GM04503 (cell line): ENCODE measurements at regions not wholly inside any gene's neighbourhood (a gene's known extent, or its start where the extent isn't known, plus 50 kb on each side); places are given as distances from the start of the nearest gene placed in this dataset.
A peak's percentile ranks its signal among the peaks of the same experiment; 100 is the strongest.
"Not testable (repeated sequence)": the region's sequence is repeated elsewhere in the genome, so short reads cannot be mapped to it uniquely, and the experiment has no call there.

Experiments
- DNase-seq: peaks from one replicate; pipeline ENCODE4 v3.0.0-alpha.2; 2012; ENCODE audit warnings: low read depth

DNA sequence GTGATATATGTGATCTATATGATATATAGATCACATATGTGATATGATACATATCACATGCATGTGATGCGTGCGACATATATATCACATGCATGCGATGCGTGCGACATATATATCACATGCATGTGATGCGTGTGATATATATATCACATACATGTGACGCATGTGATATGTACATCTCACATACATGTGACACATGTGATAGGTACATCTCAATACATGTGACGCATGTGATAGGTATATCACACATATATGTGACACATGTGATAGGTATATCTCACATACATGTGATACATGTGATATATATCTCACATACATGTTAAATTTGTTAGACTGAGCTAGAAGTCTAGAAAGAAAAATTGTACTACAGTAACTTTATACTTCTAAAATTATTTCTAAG lies 1095.9 kb downstream of the EFNA5 start:
- DNase-seq: no peak

DNA sequence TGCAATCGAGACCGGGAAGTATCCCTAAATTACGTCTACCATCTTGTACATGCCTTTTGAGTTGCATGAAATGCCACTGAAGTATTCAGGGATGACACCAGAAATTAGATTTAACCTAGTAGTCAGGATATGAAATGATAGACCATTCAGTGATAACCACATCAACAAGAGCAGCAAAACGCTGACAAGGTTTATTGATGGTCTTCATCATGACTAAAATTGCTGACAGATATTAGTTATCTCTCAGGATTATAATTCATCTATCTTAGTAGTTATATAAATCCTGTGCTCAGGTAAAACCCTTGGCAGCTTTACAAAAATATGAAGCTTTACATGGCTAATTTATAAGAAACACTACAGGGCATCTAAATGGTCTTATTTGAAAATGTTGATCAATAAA lies 1104.7 kb downstream of the EFNA5 start:
- DNase-seq: no peak

DNA sequence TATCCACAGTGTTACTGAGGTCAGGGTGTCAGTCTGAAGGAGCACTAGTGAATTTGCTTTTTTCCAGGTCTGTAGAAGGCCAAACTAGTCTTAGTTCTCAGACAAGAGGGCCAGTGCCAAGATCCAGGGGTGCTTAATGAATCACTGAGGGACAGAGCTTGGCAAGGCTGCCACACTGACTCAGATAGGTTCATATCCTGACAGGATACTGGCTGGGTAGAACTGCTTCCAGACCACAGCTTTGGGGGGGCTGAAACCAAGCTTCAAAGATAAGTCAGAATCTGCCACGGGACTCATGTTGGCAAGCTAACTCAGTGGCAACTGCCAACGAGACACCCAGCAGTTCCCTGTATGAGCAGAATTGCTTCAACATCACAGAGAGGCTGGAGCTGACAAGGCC lies 1125.4 kb downstream of the EFNA5 start:
- DNase-seq: no peak

DNA sequence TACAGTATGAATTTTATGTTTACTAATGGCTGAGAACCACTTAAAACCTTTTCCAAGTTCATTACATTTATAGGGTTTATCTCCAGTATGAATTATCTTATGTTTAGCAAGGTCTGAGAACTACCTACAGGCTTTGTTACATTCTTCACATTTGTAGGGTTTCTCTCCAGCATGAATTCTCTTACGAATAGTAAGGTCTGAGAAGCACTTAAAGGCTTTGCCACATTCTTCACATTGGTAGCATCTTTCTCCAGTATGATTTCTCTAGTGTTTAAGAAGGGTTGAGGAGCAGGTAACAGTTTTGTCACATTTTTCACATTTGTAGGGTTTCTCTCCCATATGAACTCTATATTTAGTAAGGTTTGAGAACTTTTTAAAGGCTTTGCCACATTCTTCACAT lies 1127.4 kb downstream of the EFNA5 start:
- no peak for DNase-seq

DNA sequence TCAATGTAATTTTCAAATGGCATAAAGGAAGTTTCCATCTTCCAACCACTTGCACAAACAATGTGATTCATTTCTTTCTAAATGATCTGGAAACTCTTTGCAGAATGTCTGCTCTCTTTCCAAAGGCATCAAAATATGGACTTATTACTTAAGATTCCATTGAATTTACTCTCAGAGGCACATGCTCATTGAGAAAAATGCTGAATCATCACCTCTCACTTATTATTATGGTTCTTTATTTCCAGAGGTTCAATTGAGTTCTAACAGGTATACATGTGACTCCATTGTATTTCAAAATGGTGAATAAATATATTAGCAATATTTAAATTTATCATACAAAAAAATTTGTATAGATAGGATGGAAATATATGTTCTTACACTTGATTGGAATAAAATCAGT lies 1140.6 kb downstream of the EFNA5 start:
- DNase-seq: no peak

DNA sequence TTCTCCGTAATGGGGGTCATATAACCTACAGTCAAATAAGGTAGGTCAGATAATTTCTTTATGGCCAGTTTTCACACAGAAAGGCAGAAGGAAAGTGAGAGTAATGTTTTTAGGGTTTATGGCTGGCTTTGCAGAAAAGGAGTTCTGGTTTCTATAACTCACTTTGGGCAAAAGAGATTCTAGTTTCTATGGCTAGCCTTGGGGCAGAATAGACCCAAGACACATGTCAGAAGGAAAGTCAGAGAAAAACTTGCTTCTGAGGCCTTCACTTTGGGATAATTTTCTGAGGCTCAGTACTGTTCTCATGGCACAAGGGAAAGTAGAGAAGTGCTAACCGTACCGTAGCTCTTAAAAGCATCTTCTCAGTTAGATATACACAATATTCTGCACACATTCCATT lies 1145.3 kb downstream of the EFNA5 start:
- no peak for DNase-seq

DNA sequence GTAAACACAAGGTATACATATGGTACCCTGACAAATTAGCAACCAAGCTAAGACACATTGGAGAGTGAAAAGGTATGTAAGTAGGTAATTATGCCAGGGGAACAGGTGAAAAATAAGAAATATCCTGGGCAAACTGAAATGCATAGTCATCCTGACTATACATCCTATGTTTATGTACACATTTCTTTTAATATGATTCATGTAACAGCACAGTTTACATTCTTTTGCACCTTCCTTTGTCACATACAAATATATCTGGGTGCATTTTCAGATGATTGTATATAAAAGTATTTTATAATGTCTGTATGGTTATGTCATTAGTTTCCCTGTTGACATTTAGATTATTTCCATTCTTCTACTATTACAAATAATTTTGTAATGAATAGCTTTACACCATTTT lies 1146.9 kb downstream of the EFNA5 start:
- DNase-seq: no peak

DNA sequence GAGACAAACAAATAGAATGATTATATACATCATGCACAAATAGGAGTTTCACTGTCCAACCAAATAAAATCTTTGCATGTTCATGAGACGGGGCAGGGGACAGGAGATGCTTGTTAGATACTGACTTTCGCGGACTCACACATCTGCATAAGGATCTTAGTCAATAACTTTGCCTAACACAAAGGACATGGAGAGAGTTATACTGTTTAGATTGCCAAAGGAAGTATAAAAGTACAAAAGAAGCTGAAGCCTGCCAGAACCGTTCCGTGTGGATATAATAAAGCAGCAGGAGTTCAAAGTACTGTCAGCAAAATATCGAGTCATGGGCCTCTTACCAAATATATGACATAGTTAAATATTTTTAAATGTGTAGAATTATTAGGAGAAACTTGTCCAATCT lies 1148.4 kb downstream of the EFNA5 start:
- no peak for DNase-seq

DNA sequence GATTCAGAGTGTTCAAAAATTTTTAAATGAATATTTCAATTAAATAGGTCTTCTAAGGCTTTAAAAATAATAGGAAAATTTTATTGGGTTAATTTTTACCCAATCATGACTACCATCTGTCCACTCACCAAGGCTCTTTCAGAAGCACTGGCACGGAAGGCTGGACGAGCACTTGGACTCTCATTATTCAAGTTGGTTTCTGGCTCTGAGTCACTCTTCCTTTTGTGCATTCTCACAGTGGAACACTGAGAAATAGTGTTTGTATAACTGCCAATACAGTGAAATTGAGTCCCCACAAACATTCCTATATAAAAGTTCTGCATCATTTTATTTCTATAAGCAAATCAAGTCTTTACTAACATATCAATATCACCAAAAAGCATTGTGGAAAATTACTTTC lies 1149.0 kb downstream of the EFNA5 start:
- DNase-seq: peak; percentile 15

DNA sequence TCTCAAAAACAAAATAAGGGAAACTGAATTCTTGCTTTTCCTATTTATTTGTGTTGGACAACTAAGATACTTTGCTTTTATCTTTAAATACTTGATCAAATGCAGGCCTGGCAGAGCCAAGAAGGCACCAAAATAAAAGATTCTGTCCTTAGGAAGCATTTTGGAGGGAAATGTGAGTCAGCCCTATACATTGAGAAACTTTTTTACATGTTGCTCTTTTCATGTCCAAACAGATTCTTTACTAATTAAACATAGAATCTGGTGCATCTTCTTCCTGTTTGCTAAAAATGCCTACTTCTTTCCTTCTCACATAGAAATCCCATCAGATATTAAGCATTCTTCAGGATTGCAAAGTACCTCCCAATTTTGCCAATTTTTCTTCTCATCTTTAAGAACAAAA lies 1160.4 kb downstream of the EFNA5 start:
- no peak for DNase-seq

DNA sequence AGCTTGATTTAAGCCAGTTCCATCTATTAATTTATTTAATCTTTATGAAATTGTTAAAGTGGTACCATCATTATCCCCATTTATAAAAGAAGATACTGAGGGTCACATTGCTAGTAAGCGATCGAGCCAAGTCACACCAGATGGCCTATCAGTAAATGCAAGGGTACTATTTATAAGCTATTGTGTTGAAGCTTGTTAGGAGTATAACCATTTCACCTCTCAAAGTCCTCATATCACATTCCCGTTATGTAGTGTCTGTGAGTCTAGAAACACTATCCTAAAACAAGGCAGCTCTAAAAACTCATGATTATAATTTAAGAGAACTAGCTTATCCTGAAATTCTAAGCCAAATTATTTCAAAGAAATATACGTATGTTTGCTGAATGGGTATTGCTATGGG lies 1161.8 kb downstream of the EFNA5 start:
- no peak for DNase-seq

DNA sequence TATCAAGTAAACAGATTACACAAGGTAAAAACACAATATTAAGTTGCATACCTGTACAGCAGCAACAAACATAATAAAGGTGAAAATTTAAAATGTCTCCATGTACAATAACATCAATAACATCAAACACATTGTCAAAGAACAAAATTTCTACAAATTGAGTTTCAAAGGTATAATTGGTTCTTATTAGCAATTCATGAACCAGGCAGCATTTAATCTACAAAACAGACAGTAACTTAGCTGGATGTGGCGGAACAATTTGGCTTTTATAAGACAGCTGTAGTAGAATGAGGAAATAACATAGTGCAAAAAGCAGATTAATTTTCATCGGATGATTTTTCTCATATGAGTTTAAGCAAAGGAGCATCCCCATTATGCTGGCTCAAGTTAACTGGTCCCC lies 1176.8 kb downstream of the EFNA5 start:
- DNase-seq: no peak

DNA sequence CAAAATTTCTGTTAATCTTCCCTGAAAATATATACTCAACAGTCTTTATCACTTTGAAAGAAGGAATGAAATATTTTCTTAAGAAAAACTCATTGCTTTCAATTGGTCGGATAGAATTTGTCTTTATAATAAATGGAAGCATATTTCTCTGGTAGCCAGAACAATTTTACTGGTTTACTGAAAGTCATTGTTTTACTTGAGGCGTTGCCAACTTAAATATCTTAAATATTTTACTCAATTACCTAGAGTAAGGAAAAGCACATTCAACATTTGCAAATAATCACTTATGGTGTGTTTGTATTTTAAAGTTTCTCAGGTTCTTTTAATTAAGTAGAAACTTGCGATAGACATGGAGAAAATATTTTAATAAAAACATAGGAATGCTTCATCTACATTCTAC lies 1181.7 kb downstream of the EFNA5 start:
- DNase-seq: no peak

DNA sequence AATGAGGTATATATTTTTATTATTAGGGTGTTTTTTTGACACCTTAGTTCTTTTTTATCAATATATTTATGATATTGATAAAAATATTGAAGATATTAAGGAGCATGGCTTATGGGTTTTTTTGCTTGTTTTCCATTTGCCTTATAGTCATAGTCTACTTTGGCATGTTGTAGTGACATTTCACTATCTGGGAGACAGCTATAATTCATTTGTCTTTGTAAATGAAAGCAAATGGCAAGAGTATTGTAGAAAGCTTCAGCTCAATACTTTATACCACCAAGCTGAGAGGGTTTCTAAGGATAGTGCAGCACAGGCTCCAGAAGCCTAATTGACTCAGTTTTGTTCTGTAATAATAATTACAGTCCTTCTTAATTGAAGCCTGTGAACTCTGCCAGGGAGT lies 1182.3 kb downstream of the EFNA5 start:
- no peak for DNase-seq

DNA sequence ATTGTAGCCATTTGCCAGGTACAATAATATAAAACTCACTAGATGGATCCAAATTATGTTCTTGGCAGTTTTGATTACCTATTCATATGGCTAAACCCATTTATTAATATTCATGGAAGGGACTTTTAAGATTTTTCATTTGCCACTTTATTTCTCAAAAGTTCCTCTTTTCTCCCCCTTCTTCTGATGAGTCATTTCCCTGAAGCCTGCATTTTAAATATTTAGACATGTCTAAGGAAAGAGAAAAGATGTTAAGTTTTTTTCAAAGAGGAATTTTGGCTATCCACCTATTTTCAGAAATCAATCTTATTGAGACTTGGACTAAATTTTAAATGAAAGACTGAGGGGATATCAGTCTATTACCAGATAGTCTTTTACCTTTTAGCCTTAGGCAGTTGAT lies 1189.4 kb downstream of the EFNA5 start:
- no peak for DNase-seq

DNA sequence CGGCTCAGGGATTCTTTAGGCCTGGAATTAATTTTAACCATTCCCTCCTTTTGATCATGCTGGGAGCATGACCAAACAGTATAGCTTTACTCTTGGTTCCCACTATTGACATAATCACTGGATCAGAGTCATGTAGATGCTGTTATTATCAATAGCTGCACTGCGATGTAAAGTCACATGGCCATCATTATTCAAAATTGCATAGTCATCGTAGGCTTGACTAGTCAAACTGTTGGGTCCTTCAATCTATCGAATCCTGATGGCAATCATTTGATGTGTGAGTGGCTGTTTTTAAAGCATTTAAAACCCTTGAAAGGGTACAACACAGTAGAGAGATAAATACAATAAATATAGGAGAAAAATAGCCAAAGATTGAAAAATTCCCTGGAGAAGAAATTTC lies 1194.1 kb downstream of the EFNA5 start:
- DNase-seq: no peak

DNA sequence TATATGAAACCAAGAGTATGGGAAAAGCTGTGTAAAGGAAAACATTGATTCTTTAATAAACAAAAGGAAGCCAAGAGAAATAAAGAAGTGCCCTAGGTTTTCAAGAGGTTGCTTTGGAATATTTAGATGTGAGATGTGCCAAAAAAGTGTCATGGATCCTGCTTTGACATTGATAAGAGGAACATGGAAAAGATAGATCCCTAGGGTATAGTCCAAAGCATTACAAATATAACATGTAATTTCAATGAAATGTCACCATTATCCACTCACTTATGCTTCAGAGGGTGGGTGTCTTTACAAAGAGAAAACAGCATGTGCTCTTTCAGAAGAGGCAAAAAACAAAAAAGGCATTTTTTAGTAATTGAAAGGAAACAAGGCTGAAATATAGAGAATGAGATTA lies 1196.7 kb downstream of the EFNA5 start:
- DNase-seq: no peak

DNA sequence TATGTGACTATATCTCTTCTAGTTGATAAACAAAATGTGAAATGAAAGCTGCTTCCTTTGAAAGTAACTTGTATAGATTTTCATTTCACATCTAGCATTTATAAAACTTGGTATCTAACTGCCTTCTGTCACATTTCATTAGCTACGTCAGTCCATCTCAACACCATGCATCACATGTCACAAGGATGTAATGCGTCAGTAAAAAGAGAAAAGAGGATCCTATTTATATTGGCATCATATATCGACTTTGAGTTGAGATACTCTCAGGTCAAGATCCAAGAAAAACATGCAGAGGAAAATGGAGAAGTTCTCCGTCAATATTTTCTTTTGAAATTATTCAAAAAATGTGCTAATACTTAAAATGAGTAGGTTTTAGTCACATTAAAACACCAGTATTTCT lies 1211.2 kb downstream of the EFNA5 start:
- DNase-seq: no peak

DNA sequence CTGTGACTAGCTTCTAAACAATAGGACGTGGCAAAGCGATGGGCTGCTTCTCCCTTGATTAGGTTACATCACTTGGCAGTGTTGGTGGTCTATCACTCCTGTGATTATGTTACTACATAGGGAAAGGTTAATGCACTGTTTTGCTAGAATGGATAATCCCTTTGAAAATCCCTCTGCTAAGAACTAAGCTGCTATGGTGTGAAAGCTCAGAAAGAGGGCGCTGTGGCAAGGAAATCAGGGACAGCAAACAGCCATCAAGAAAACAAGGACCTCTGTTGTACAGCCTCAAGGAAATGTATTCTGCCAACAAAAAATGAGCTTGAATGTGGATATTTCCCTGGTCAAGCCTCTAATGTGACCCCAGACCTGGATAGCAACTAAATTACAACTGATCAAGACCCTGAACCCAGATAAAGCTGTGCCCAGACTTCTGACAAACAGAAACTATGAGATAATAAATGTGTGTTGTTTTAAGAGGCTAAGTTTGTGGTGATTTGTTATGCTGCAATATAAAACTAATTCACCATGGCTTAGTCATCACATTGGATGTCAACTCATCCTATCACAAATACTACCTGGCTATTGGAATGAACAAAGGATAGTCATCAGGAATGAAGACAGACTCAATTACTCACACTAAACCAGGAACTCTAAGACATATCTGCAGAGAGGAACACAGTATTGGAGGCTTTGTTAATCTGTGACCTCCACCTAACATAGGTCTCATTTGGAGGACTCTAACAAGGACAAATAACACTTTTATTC lies 1215.9 kb downstream of the EFNA5 start:
- no peak for DNase-seq

DNA sequence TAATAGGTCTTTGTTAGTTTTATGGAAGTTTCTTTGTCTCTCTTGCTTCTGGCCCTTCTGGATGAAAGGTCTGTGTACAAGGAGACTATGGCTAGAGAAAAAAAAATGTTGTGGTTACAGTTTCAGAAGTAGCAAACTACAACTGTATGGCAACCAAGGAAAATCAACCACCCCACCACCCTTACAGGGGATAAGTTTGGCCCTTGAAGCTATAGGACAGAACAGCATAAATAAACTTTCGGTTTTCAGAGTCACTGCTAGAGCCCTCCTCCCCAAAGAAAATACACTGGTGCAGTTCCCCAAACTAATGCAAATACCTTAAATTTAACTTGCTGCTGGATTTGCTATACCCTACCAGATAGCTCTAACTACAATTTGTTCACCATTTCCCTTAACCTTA lies 1216.7 kb downstream of the EFNA5 start:
- DNase-seq: no peak

DNA sequence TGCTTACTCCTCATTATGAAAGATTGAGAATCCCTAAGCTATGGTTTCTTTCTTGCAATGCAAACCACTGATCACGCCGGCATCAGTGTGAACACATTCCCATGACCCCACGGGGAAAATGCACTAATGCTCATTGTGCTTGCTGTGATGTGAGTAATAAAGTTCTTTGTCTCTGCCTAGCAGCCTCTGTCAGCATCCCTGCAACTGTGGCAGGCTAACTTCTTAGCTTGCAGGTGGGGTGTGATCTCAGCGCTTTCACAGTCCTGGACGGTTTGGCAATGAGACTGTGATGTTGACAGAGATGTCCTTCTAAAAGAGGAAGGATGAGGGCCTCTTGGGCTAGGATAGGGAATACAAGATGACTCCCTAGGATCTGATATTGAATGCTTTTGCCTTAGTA lies 1218.7 kb downstream of the EFNA5 start:
- DNase-seq: no peak

DNA sequence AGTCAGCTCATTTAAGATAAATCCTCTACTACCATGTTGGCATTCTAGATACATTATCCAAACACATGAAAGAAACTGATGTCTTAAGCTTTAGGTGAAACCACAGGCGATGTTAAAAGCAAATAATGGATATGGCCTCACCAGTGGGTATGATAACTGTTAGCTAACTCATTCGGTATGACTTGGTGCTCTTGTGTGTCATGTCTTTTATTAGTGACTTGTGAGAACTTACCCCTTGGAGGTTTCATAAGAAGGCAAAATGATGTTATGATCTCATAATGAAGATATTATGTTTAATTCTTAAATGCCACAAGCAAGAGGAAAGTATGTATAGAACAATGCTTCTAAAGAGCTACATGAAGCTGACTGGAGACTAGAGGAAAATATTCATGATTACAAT lies 1227.0 kb downstream of the EFNA5 start:
- no peak for DNase-seq

DNA sequence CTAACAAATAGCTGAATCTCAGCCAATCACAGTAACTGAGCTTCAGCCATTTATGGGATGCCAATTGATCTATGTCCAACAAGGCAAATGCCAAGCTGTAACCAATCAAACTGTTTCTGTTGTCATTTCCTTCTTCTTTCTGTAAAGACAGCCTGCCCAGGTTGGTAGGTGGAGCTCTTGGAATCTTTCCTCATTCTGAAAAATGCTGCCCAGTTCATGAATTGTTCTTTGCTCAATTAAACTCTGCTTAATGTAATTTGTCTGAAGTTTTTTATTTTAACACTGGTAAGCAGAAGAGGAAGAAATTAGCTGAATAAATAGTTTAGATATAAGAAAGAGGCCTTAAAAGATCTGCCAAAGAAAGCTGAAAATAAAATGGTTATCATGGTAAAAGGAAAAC lies 1235.6 kb downstream of the EFNA5 start:
- DNase-seq: no peak

DNA sequence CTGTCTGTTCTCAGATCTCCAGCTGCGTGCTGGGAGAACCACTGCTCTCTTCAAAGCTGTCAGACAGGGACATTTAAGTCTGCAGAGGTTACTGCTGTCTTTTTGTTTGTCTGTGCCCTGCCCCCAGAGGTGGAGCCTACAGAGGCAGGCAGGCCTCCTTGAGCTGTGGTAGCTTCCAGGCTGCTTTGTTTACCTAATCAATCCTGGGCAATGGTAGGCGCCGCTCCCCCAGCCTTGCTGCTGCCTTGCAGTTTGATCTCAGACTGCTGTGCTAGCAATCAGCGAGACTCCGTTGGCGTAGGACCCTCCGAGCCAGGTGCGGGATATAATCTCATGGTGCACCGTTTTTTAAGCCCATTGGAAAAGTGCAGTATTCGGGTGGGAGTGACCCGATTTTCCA lies 1240.0 kb downstream of the EFNA5 start:
- not testable (repeated sequence) for DNase-seq
